ENCODE measurements at regions not wholly inside any gene's neighbourhood (a gene's known extent, or its start where the extent isn't known, plus 50 kb on each side); places are given as distances from the start of the nearest gene placed in this dataset.

DNA sequence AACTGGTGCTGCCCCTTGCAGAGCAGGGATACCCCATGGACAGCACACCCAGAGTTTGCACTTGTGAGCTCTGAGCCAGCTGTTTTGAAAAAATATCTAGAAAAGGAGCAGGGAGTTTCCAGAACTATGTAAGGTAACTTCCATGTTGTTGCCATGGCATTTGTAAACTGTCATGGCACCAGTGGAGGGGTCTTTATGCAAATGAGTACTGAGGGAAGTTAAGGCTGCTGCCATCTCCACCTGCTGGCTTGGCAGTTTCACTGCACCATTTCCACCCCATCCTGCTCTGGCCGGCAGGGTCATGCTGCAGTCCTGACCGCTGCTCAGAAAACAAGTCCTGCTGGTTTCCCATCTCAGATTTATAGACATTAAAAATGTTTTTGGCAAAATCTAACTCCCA, 52.3 kb upstream of the SNTG2 start:
- DNase-seq = peak in 1 of 2 donors; percentile 6

DNA sequence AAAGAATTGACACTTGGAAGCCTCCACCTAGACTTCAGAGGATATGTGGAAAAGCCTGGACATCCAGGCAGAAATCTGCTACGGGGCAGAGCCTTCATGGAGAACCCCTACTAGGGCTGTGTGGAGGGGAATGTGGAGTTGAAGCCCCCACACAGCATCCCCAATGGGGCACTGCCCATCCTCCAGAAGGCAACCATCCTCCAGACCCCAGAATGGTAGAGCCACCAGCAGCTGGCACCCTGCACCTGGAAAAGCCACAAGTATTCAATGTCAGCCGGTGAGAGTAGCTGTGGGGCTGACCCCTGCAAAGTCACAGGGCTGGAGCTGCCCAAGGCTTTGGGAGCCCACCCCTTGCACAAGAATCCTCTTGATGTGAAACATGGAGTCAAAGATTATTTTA, 53.6 kb upstream of the SNTG2 start:
- DNase-seq = no peak

DNA sequence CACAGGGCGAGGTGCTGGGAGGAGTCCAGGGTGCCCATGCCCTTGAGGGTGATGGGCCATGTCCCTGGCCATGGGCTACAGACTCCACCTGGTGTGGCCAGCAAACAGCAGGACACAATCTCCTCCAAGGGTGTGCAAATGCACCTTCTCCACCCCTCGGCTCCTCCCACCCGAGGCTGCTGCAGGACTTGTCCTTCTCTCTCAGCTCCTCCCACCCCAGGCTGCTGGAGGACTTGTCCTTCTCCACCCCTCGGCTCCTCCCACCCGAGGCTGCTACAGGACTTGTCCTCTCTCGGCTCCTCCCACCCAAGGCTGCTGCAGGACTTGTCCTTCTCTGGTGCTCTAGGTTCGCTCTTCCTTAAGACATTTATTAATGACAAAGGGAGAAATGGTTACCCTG, 57.3 kb upstream of the SNTG2 start:
- no peak for DNase-seq

DNA sequence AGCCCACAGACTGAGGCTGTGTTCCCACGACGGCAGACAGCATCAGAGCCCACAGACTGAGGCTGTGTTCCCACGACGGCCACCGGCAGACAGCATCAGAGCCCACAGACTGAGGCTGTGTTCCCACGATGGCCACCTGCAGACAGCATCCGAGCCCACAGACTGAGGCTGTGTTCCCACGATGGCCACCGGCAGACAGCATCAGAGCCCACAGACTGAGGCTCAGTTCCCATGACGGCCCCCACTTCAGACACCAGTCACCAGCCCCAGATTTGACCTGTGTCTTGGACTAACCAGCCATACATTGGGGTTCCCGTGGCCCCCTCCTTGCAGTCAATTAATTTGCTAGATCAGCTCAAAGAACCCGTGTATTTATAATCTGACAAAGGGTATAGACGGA, 57.8 kb upstream of the SNTG2 start:
- DNase-seq = no peak

DNA sequence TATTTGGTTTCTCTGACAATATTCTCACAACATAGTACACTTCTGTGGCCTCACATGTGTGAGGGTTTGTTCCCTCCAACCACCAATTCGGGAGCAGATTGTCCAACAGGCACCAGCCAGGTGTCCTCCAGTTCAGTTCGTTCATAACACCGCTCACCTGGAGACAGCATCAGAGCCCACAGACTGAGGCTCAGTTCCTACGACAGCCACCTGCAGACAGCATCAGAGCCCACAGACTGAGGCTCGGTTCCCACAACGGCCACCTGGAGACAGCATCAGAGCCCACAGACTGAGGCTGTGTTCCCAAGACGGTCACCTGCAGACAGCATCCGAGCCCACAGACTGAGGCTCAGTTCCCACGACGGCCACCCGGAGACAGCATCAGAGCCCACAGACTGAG, 58.2 kb upstream of the SNTG2 start:
- DNase-seq = no peak

GRCh38 chr2:891734-892133, 58.9 kb upstream of the SNTG2 start:
- no peak for DNase-seq

DNA sequence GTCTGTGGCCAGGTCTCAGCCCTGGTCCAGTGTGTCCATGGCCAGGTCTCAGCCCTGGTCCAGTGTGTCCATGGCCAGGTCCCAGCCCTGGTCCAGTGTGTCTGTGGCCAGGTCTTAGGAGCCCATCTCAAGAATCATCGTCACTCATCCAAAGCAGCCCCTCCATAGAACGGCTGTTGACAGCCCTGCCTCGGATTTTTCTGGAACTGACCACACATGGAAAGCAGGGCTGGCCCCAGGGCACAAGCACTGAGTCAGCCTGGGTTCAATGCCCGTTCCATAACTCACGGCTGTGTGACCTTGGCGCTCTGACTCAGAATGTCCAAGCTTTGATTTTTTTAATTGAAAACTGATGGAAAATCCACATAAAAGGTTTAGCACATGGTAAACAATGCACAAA, 59.9 kb upstream of the SNTG2 start:
- DNase-seq = no peak

DNA sequence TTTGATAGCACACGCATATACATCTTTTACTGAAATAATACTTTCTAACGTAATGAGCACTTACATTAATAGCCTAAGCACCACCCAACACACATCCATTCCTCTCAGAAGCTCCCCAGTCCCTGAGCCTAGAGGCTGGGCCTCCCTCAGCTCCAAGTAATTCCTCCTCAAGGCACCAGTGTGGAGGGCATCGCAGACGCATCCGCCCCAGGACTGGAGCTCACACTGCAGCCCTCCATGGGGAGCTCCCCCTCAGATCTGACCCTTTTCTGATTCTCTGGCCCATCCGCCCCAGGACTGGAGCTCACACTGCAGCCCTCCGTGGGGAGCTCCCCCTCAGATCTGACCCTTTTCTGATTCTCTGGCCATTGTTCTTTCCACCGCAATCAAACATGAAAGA, 60.4 kb upstream of the SNTG2 start:
- DNase-seq = no peak

DNA sequence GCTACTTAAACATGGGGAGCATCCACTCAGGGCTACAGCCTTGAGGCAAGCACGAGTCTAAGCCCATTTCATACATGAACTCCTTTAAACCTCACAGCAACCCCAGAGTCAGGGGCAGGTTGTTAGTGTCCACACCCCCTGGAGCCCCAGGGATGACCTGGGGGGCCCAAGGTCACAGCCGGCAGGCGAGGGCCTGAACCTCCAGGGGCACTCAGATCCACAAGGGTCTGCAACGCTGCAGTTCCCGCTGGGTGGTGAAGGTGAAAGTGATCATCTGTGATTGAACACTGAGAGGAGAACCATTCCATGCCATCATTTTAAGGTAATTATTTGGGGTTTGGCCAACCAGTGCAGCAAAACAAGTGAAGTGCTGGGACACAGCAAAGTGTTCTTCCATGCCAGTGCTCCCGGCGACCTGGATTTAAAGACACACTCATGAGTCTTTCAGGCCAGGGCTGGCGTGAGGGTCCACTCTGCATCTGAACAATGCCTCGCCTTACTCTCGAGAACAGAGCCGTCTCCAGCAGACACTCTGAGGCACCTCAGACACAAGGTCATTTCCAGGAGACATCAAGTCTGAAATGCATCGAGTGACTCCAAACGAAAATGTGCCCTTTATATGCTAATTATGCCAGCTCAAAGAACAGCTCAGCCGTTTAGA, 61.6 kb upstream of the SNTG2 start:
- no peak for DNase-seq

GRCh38 chr2:888211-888801, 62.3 kb upstream of the SNTG2 start:
- DNase-seq = no peak

GRCh38 chr2:887639-888038, 63.0 kb upstream of the SNTG2 start:
- no peak for DNase-seq

GRCh38 chr2:886072-887022, 64.3 kb upstream of the SNTG2 start:
- no peak for DNase-seq

DNA sequence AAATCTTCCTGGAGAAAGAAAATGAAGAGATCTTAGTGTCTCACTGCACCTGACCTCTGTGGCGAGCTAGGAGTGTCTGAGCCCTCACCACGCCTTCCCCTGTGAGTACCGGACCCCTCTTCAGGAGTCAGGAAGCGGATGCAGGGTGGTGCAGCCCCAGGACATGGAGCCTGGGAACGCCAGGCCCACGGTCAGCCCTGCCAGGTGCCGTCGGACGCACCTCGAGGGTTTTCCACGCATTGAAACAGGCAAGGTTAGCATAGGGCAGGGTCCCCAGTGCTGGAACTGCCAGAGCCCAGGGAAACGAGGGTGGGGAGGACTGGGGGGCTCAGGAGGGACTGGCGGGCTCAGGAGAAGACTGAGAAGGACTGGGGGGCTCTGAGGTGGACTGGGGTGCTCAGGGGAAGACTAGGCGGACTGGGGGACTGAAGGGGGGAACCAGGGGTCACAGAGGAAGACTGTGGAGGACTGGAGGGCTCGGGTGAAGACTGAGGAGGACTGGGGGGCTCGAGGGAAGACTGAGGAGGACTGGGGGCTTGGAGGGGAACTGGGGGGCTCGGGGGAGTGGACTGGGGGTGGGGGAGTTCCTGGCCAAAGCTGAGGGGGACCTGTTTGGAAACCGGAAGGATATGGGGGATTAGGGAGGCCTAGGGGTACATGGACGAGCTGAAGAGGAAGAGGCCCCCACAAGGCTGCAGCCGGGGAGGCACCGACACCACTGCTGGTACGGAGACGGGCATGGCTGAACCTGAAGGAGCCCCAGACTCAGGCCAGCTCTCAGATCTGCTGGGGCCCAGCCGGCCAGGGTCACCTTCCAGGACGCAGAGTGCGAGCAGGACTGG, 65.2 kb upstream of the SNTG2 start:
- DNase-seq = no peak

DNA sequence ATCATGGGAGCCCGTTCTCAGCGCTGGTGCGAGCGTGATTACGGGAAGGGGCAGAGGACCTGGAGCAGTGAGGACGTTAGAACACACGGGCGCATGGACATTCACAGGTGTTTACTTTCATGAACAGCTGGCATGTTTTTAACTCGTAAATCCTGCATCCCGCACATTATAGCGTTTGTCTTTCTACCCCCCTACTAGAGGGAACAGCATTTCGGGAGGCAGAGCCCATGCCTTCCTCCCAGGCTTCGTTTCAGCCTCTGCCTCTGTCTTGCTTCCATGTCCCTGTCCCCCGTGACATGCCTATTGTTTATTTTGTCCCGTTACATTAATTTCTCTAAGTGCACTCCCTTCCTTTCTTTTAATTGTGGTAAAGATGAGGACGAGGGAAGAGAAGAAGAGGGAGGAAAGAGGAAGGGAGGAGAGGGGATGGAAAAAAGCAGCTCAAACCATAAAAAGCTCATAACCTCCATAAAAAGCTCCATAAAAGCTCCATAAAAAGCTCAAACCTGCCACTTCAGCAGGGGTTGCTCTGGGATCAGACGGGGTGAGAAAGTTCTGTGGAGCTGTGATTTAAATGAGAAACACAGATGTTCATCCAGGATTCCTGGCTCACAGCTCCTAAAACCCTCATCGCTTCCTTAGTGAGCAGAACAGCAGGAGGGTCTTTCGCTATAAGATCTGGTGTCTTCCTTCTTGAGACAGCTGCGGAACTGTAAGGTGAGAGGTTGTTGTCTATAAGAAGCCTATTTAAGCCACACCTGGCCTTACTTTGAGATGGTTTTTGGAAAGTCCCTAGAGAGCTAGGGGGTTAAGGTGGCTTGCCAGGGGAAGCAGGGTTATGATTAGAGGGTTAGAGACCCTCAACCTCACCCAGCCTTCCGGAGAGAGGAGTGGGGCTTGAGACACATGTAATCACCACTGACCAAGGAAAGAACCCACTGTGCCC, 66.6 kb upstream of the SNTG2 start:
- DNase-seq = no peak

- no peak for DNase-seq
These were observed 67.3 kb upstream of the SNTG2 start for GRCh38 chr2:883260-883802.

DNA sequence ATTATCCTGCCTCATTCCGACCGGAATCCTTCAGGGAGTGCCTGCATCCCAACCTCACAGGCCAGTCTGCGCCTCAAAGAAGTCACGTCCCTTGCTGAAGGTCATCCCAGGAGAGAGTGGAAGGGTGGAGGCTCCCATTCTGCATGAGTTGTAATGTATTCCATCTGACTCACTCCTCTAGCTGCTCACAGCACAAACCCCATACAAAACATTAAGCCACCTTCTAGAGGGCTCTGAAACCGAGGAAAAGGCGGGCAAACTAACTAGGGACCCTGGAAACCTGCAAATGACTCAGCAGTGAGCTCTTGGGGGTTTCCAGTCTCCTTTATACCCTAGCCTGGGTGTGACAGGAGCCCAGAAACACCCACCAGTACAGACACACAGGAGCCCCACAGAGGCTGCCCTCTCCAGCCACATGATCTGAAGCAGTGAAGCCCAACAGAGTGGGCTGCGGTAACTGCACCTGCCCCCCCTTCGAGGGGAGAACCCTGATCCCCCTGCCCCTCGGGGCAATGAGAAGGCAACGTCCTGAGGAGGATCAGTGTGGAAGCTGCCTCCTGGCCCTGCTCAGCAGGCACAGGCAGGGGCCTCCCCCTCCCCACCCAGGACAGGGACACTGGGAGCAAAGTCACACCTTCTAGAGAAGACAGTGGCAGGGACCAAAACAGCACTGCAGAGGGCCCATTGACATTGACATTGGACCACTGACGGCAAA, 69.3 kb upstream of the SNTG2 start:
- DNase-seq = no peak

DNA sequence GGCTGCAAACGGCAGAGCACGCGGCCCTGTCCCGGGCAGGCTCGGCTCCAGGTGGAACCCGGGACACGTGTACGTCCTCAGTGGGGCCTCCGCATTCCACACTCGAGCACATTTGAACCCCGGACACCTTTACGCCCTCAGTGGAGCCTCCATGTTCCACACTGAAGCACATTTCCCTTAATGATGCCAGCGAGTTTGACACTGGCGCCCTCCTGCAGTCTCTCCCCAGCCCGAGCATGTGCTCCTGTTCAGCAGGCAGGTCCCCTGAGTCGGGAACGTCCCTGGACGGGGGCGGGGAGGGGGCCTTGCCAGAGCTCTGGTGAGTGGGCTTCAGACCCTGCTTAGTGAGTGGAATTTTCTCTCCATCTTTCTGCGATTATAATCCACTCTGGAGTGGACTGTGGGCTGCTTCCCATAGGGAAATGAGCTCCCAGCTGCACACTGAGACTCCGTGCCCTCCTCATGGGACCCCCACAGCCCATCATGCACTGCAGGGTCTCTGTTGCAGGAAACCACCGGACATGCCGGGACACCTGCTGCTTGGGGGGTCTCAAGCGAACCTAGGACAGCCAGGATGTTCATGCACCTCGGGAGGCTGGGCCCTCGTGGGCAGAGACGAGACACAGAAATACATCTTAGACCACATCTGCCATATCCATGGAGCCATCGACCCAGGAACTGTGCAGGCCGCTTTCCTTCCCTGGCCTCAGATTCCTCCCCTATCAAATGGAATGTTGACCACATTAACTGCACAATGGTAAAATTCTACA, 70.3 kb upstream of the SNTG2 start:
- DNase-seq = no peak

DNA sequence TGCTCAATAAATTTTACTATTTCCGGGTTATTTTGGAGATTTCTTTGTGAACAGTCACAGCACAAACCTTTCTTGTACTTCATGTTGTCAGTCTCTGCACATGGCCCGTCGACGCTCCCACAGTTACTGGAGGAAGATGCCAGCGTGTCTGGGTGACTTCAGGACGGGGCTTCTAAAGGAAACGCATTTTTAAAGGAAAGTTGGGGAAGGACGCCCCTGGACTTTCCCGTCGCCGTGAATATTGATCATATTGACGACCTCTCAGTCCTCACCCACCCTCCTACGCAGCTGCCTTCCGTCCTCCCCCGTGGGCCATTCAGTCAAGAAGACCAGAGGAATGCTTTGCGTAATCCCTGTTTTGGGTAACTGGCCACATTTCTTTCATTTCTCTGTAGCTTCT, 71.1 kb upstream of the SNTG2 start:
- no peak for DNase-seq

Measured in right lung (tissue), 2 donors.